HG03565 (cell line): ENCODE measurements at regions not wholly inside any gene's neighbourhood (a gene's known extent, or its start where the extent isn't known, plus 50 kb on each side); places are given as distances from the start of the nearest gene placed in this dataset.
A peak's percentile ranks its signal among the peaks of the same experiment; 100 is the strongest.

Experiments
- ATAC-seq: cut with Tn5 transposase; IDR thresholded peaks from one replicate; pipeline ENCODE4 v1.9.1; 2021; ENCODE audit warnings: mild to moderate bottlenecking, moderate library complexity; ENCODE audit not compliant: unreplicated experiment

DNA sequence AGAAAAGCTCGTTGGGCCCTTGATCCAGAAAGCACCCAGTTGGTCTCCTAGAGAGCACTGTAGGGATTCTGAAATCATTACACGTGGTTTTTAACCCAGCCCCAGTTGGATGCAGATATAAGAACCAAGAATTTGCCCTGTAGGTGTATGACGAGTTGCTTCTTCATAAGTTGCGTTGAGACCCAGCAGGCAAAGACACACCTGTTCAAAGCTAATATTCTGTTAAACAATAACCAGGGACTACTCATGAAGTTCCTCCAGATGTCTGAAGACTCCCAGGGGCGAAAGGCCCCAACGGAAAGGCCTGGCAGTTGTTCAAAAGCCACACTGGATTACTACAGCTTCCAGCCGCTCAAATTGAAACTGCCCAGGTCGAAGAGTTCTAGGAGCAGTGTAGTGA lies 88.6 kb upstream of the HNRNPU start:
- ATAC-seq, result peak; percentile 73

DNA sequence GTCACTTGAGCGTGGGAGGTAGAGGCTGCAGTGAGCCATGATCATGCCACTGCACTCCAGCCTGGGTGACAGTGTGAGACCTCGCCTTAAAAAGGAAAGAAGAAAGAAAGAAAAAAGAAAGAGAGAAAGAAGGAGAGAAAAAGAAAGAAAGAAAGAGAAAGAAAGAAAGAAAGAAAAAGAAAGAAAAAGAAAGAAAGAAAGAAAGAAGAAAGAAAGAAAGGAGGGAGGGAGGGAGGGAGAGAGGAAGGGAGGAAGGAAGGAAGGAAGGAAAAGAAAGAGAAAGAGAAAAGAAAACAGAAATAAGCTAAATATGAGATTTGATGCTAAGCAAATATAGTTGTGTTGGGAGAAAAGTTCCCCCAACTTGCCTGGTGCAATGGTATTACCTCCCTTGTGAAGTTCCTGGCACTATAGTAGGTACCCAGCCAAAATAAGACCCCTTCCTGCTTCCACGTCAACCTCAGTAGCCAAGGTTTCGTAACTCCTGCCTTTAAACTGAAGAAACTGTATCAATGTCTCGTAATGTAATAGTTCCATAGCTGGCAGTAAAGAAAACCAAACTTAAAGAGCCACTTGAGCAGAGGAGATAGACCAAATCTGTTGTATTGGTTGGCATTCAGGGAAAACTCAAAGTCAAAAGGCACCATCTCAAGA lies 88.1 kb upstream of the HNRNPU start:
- ATAC-seq, result no peak

DNA sequence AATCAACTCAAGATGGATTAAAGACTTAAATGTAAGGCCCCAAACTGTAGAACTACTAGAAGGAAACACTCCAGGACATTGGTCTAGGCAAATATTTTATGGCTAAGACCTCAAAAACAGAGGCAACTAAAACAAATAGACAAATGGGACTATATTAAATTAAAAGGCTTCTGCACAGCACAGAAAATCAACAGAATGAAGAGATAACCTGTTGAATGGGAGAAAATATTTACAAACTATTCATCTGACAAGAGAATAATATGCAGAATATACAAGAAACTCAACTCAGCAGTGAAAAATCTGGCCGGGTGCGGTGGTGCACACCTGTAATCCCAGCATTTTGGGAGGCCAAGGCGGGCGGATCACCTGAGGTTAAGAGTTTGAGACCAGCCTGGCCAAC lies 84.1 kb upstream of the HNRNPU start:
- ATAC-seq, result no peak

DNA sequence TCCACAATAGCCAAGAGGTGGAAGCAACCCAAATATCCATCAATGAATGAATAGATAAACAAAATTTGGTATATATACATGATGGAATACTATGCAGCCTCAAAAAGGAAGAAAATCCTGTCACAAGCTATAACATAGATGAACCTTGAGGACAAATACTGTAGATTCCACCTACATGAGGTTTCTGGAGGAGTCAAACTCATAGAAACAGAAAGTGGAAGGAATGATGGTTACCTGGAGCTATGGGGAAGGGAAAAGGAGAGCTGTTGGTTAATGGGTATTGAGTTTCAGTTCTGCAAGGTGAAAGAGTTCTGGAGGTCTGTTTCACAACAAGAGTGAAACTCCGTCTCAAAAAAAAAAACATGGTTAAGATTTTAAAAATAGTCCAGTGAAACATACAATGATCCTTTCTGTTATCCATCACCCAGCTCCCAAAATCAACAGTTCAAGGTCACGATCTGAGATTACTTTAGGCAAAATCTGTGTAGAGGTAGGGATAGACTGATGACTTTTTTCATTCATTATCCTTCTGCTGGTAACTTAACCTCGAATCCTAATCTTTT lies 80.8 kb upstream of the HNRNPU start:
- peak; percentile 85 for ATAC-seq

DNA sequence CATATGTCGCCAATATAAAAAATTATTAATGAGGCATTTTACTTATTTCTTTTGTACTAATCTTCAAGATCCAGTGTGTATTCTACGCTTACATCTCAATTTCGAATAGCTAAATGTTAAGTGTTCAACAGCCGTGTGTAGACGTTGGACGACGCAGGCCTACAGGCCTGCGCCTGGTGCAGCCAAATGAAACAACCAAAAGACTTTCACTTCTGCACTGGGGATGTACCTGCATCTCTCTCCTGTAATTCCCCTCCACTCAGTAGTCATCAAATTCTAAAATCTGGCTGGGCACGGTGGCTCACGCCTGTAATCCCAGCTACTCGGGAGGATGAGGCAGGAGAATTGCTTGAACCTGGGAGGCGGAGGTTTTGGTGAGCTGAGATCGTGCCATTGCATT lies 76.8 kb upstream of the HNRNPU start:
- ATAC-seq, result peak; percentile 67

- no peak for ATAC-seq
Observed at GRCh38 chr1:244937099-244937498, 72.8 kb upstream of the HNRNPU start.

GRCh38 chr1:244920911-244921761 lies 56.8 kb upstream of the HNRNPU start:
- peak; percentile 58 for ATAC-seq

GRCh38 chr1:244919320-244920282 lies 55.3 kb upstream of the HNRNPU start:
- no peak for ATAC-seq

- peak; percentile 42 for ATAC-seq
Observed at GRCh38 chr1:244918421-244919319, 54.3 kb upstream of the HNRNPU start.

- no peak for ATAC-seq
Observed at GRCh38 chr1:244917073-244917670, 52.8 kb upstream of the HNRNPU start.

GRCh38 chr1:244915736-244916135 lies 51.4 kb upstream of the HNRNPU start:
- ATAC-seq, result no peak

DNA sequence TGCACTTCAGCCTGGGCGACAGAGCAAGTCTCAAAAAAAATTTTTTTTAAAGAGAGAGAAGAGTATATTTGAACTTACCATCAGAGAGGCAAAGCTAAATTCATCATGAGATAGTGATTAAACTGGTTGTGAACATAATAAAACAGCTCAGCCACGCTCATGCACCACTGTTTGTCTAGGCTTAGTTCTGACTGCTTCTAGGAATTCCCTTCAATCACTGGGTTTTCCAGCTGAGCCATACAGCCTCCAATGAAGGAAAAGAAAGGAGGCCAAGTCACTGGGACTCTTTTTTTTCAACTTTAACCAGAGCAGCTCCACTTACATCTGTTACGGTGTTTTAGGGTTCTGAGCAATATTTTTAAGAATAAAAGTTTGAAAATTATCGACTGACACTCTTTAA lies 50.4 kb upstream of the HNRNPU start:
- ATAC-seq, result no peak
